ENCODE measurements at regions not wholly inside any gene's neighbourhood (a gene's known extent, or its start where the extent isn't known, plus 50 kb on each side); places are given as distances from the start of the nearest gene placed in this dataset.

GRCh38 chr5:123819833-123820232 is 307.9 kb downstream of the CSNK1G3 start:
- peaks cover 2% of the 10 kb centered on the region for H3K9me3 Mint-ChIP-seq (ENCODE audit: insufficient read depth)
- Histone ChIP-seq H3K36me3 (replicated peaks in 1 of 2; ENCODE audit: control extremely low read depth in 1 of 2, control insufficient read depth in 1 of 2, extremely low read depth in 1 of 2, insufficient read depth in 2 of 2, low read length in 1 of 2) (no peaks in the 10 kb centered on the region), H3K9me3 (ENCODE audit: control extremely low read depth in 1 of 3, control insufficient read depth in 2 of 3, insufficient read depth in 1 of 3, low read length in 2 of 3) (no peaks in the 10 kb centered on the region), H3K9ac (ENCODE audit: low read length) (no peak overlapping the region), H2AFZ (ENCODE audit: insufficient read depth, low read depth, low read length, poor library complexity, severe bottlenecking) (no peak overlapping the region), H3K79me2 (ENCODE audit: control insufficient read depth, insufficient read depth, low read length) (no peaks in the 10 kb centered on the region), H4K20me1 (ENCODE audit: control insufficient read depth, insufficient read depth, low read length, poor library complexity, severe bottlenecking) (no peaks in the 10 kb centered on the region), H3K4me1 (ENCODE audit: control insufficient read depth in 2 of 2, insufficient read depth in 2 of 2, low read length in 2 of 2) (peaks cover 0 to 3% of the 10 kb centered on the region in 2 donors), H3K4me3 (ENCODE audit: control extremely low read depth in 1 of 5, extremely low read depth in 1 of 5, insufficient read depth in 1 of 5, low read depth in 2 of 5, low read length in 4 of 5) (no peak overlapping the region), H3K27ac (ENCODE audit: low read length in 2 of 2) (no peak overlapping the region), H3K27me3 (replicated peaks in 1 of 4; ENCODE audit: control extremely low read depth in 1 of 4, control insufficient read depth in 3 of 4, insufficient read depth in 4 of 4, low read length in 3 of 4) (peaks cover 0 to 2% (median 0%) of the 10 kb centered on the region in 4 experiments), H3K4me2 (replicated peaks; ENCODE audit: low read depth, low read length, poor library complexity, severe bottlenecking) (no peak overlapping the region)
- no peak overlapping the region for H3K4me3 Mint-ChIP-seq
- 100% methylated on average over 2 of the region's 4 CpGs for WGBS (ENCODE audit: insufficient coverage)
- intact Hi-C loops (cut with micrococcal nuclease) = no loop called here
- H3K27ac Mint-ChIP-seq = no peak overlapping the region
- DNase-seq (no peak), ATAC-seq (ENCODE audit: low read depth) (no peak)
- H3K27me3 Mint-ChIP-seq = no peaks in the 10 kb centered on the region
- ChIA-PET POLR2A (no interaction called here), CTCF (no interaction called here)
- TF ChIP-seq CTCF (IDR thresholded peaks at IDR 0.05) (no peak), EZH2 (IDR thresholded peaks at IDR 0.05; ENCODE audit: borderline replicate concordance, insufficient read depth, low read depth, low read length, poor library complexity, severe bottlenecking) (no peak)
- peaks cover 3% of the 10 kb centered on the region for H3K4me1 Mint-ChIP-seq

DNA sequence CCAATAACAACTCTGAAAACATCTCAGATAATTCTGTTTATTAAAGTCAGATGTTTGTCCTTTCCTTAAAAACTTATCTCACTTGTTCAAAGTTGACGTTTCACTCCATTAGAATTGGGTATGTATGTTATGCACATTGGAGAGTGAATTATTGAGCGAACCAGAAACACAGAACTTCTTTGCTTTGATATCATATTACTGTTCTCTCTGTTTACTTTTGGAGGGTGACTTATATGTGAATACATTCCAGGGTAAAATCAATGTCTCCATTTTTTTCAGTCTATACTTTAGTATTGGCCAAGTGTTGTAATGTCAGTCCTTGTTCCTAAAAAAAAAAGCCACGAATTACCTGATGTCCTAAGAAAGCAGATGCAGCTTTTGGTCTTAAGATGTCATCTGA is 307.4 kb downstream of the CSNK1G3 start:
- ATAC-seq (ENCODE audit: low read depth) (no peak), DNase-seq (no peak)
- peaks cover 0 to 5% of the 10 kb centered on the region in 2 donors for H3K4me1 ChIP-seq (ENCODE audit: control insufficient read depth in 2 of 2, insufficient read depth in 2 of 2, low read length in 2 of 2)
- Mint-ChIP-seq H3K4me3 (no peak overlapping the region), H3K27ac (no peak overlapping the region), H3K27me3 (no peaks in the 10 kb centered on the region), H3K4me1 (peaks cover 8% of the 10 kb centered on the region), H3K9me3 (ENCODE audit: insufficient read depth) (no peaks in the 10 kb centered on the region)
- POLR2A ChIA-PET = no interaction called here
- CTCF ChIA-PET = no interaction called here
- H2AFZ ChIP-seq (ENCODE audit: insufficient read depth, low read depth, low read length, poor library complexity, severe bottlenecking) = no peak overlapping the region
- H3K27ac ChIP-seq (ENCODE audit: low read length in 2 of 2) = no peak overlapping the region
- no peak for TF ChIP-seq CTCF (IDR thresholded peaks at IDR 0.05)
- no peak for TF ChIP-seq EZH2 (IDR thresholded peaks at IDR 0.05; ENCODE audit: borderline replicate concordance, insufficient read depth, low read depth, low read length, poor library complexity, severe bottlenecking)
- no peaks in the 10 kb centered on the region for H3K36me3 ChIP-seq (replicated peaks in 1 of 2; ENCODE audit: control extremely low read depth in 1 of 2, control insufficient read depth in 1 of 2, extremely low read depth in 1 of 2, insufficient read depth in 2 of 2, low read length in 1 of 2)
- no peaks in the 10 kb centered on the region for H3K9me3 ChIP-seq (ENCODE audit: control extremely low read depth in 1 of 3, control insufficient read depth in 2 of 3, insufficient read depth in 1 of 3, low read length in 2 of 3)
- H3K4me2 ChIP-seq (replicated peaks; ENCODE audit: low read depth, low read length, poor library complexity, severe bottlenecking) = no peak overlapping the region
- intact Hi-C loops (cut with micrococcal nuclease) = no loop called here
- H3K27me3 ChIP-seq (replicated peaks in 1 of 4; ENCODE audit: control extremely low read depth in 1 of 4, control insufficient read depth in 3 of 4, insufficient read depth in 4 of 4, low read length in 3 of 4) = peaks cover 0 to 4% (median 0%) of the 10 kb centered on the region in 4 experiments
- no peaks in the 10 kb centered on the region for H4K20me1 ChIP-seq (ENCODE audit: control insufficient read depth, insufficient read depth, low read length, poor library complexity, severe bottlenecking)
- H3K4me3 ChIP-seq (ENCODE audit: control extremely low read depth in 1 of 5, extremely low read depth in 1 of 5, insufficient read depth in 1 of 5, low read depth in 2 of 5, low read length in 4 of 5) = no peak overlapping the region
- WGBS (ENCODE audit: insufficient coverage) = no CpG with 5 or more reads among the region's 3 CpGs
- no peak overlapping the region for H3K9ac ChIP-seq (ENCODE audit: low read length)
- no peaks in the 10 kb centered on the region for H3K79me2 ChIP-seq (ENCODE audit: control insufficient read depth, insufficient read depth, low read length)
